ENCODE measurements at regions not wholly inside any gene's neighbourhood (a gene's known extent, or its start where the extent isn't known, plus 50 kb on each side); places are given as distances from the start of the nearest gene placed in this dataset.
"Not testable (repeated sequence)": the region's sequence is repeated elsewhere in the genome, so short reads cannot be mapped to it uniquely, and the experiment has no call there.

DNA sequence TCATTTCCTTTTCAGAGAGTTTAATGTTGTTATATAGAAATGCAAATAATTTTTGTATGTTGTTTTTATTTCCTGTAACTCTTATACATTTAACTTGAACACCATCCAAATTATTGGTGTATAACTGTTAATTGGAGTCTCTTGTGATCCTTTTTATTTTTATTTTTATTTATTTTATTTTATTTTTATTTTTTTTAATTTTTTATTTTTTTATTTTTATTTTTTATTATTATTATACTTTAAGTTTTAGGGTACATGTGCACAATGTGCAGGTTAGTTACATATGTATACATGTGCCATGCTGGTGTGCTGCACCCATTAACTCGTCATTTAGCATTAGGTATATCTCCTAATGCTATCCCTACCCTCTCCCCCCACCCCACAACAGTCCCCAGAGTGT lies 71.2 kb upstream of the LYPLAL1 start:
- H3K27ac ChIP-seq (ENCODE audit: low read length, poor library complexity, severe bottlenecking); H3K14ac ChIP-seq (ENCODE audit: low read length in 2 of 2); H3K23ac ChIP-seq (ENCODE audit: low read length in 2 of 2); H2BK12ac ChIP-seq (ENCODE audit: low read length in 2 of 2); H3K9ac ChIP-seq (ENCODE audit: low read length); H3K4me1 ChIP-seq (ENCODE audit: control insufficient read depth, insufficient read depth, low read depth, low read length); H3K9me3 ChIP-seq (ENCODE audit: control insufficient read depth, low read length); H2AFZ ChIP-seq (ENCODE audit: low read depth, low read length); H2BK15ac ChIP-seq (ENCODE audit: low read depth, poor library complexity, severe bottlenecking); H3K4me2 ChIP-seq (ENCODE audit: low read length, poor library complexity, severe bottlenecking); H2BK120ac ChIP-seq (ENCODE audit: low read depth, low read length); H3K4me3 ChIP-seq (ENCODE audit: insufficient read depth in 1 of 2, low read depth in 1 of 2, low read length in 2 of 2); H4K91ac ChIP-seq (ENCODE audit: low read length); H3K4ac ChIP-seq (ENCODE audit: low read depth in 1 of 2, low read length in 2 of 2); H3K18ac ChIP-seq (ENCODE audit: low read depth in 1 of 2, low read length in 2 of 2); H3K79me1 ChIP-seq (replicated peaks; ENCODE audit: low read length, poor library complexity, severe bottlenecking); H4K8ac ChIP-seq (ENCODE audit: low read length); DNase-seq; H2AK5ac ChIP-seq (ENCODE audit: low read length, severe bottlenecking); H3K36me3 ChIP-seq (ENCODE audit: control insufficient read depth in 1 of 2, insufficient read depth in 2 of 2, low read depth in 1 of 2, low read length in 2 of 2); H2BK5ac ChIP-seq (ENCODE audit: low read depth, low read length, poor library complexity, severe bottlenecking); H3K27me3 ChIP-seq (ENCODE audit: control insufficient read depth in 1 of 2, insufficient read depth in 1 of 2, low read length in 2 of 2): not testable (repeated sequence)
- no CpG with 5 or more reads among the region's 1 CpG for WGBS

DNA sequence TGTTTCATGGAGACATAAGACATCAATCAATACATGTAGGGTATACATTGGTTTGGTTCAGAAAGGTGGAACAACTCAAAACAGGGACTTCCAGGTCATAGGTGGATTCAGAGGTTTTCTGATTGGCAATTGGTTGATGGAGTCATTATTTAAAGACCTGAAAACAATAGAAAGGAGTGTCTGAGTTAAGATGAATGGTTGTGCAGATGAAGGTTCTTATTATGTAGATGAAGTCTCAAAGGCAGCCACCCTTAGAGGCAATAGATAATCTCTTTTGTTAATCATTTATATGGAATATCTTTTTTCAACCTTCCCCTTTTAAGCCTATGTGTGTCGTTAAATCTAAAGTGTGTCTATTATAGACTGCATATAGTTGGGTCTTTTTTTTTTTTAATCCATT lies 67.8 kb upstream of the LYPLAL1 start:
- no peak for DNase-seq
- Histone ChIP-seq H2BK120ac (ENCODE audit: low read depth, low read length) (no peak overlapping the region), H2BK12ac (ENCODE audit: low read length in 2 of 2) (no peak overlapping the region), H4K8ac (ENCODE audit: low read length) (no peak overlapping the region), H2BK15ac (ENCODE audit: low read depth, poor library complexity, severe bottlenecking) (no peak overlapping the region), H3K27me3 (ENCODE audit: control insufficient read depth in 1 of 2, insufficient read depth in 1 of 2, low read length in 2 of 2) (no peaks in the 10 kb centered on the region), H4K91ac (ENCODE audit: low read length) (no peak overlapping the region), H2AFZ (ENCODE audit: low read depth, low read length) (no peak overlapping the region), H3K36me3 (ENCODE audit: control insufficient read depth in 1 of 2, insufficient read depth in 2 of 2, low read depth in 1 of 2, low read length in 2 of 2) (no peaks in the 10 kb centered on the region), H3K4me3 (ENCODE audit: insufficient read depth in 1 of 2, low read depth in 1 of 2, low read length in 2 of 2) (no peak overlapping the region), H3K9me3 (ENCODE audit: control insufficient read depth, low read length) (no peaks in the 10 kb centered on the region), H3K4me1 (ENCODE audit: control insufficient read depth, insufficient read depth, low read depth, low read length) (no peaks in the 10 kb centered on the region), H3K14ac (ENCODE audit: low read length in 2 of 2) (no peak overlapping the region), H3K4ac (ENCODE audit: low read depth in 1 of 2, low read length in 2 of 2) (no peak overlapping the region), H3K4me2 (ENCODE audit: low read length, poor library complexity, severe bottlenecking) (no peak overlapping the region), H2BK5ac (ENCODE audit: low read depth, low read length, poor library complexity, severe bottlenecking) (no peak overlapping the region), H3K18ac (ENCODE audit: low read depth in 1 of 2, low read length in 2 of 2) (no peak overlapping the region), H3K79me1 (replicated peaks; ENCODE audit: low read length, poor library complexity, severe bottlenecking) (no peaks in the 10 kb centered on the region), H3K23ac (ENCODE audit: low read length in 2 of 2) (no peak overlapping the region), H2AK5ac (ENCODE audit: low read length, severe bottlenecking) (no peak overlapping the region), H3K9ac (ENCODE audit: low read length) (no peak overlapping the region), H3K27ac (ENCODE audit: low read length, poor library complexity, severe bottlenecking) (no peak overlapping the region)
- no CpG with 5 or more reads among the region's 1 CpG for WGBS

DNA sequence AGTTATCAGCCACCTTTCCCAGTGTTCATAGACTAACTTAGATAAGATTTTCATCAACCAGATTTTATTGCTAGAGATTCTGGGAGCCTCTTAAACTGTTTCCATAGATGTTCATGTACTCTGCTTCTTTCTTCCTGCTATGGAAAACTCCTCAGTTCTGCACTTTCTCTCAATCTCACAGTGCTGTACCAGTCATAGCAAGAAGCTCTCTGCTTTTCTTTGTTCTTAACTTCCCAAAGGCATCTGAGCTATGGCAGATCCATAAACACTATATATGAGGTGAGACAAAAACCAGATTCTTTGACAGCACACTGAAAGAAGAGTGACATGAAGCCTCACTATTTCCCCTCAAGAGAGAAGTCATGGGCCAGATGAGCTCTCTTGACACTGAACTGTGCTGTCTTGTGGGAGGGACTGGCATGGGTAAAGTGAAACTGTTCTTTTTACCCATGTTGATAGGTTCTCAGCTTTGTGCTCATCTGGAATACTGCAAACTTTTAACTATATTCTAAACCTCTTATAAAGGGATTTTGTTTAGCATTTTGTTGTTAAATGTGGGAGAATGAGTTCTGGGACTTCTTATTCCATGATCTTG lies 64.2 kb upstream of the LYPLAL1 start:
- peaks cover 6% of the 10 kb centered on the region for H3K9me3 ChIP-seq (ENCODE audit: control insufficient read depth, low read length)
- no peaks in the 10 kb centered on the region for H3K4me1 ChIP-seq (ENCODE audit: control insufficient read depth, insufficient read depth, low read depth, low read length)
- no peak overlapping the region for H2AK5ac ChIP-seq (ENCODE audit: low read length, severe bottlenecking)
- no peak overlapping the region for H3K23ac ChIP-seq (ENCODE audit: low read length in 2 of 2)
- H3K14ac ChIP-seq (ENCODE audit: low read length in 2 of 2) = no peak overlapping the region
- no peaks in the 10 kb centered on the region for H3K79me1 ChIP-seq (replicated peaks; ENCODE audit: low read length, poor library complexity, severe bottlenecking)
- no peak overlapping the region for H2BK12ac ChIP-seq (ENCODE audit: low read length in 2 of 2)
- H3K27me3 ChIP-seq (ENCODE audit: control insufficient read depth in 1 of 2, insufficient read depth in 1 of 2, low read length in 2 of 2) = no peaks in the 10 kb centered on the region
- no peak overlapping the region for H4K8ac ChIP-seq (ENCODE audit: low read length)
- H4K91ac ChIP-seq (ENCODE audit: low read length) = no peak overlapping the region
- H2AFZ ChIP-seq (ENCODE audit: low read depth, low read length) = no peak overlapping the region
- H2BK5ac ChIP-seq (ENCODE audit: low read depth, low read length, poor library complexity, severe bottlenecking) = no peak overlapping the region
- no peak overlapping the region for H3K18ac ChIP-seq (ENCODE audit: low read depth in 1 of 2, low read length in 2 of 2)
- H2BK15ac ChIP-seq (ENCODE audit: low read depth, poor library complexity, severe bottlenecking) = no peak overlapping the region
- H3K36me3 ChIP-seq (ENCODE audit: control insufficient read depth in 1 of 2, insufficient read depth in 2 of 2, low read depth in 1 of 2, low read length in 2 of 2) = no peaks in the 10 kb centered on the region
- DNase-seq = no peak
- H2BK120ac ChIP-seq (ENCODE audit: low read depth, low read length) = no peak overlapping the region
- H3K4ac ChIP-seq (ENCODE audit: low read depth in 1 of 2, low read length in 2 of 2) = no peak overlapping the region
- no peak overlapping the region for H3K9ac ChIP-seq (ENCODE audit: low read length)
- no peak overlapping the region for H3K4me2 ChIP-seq (ENCODE audit: low read length, poor library complexity, severe bottlenecking)
- no peak overlapping the region for H3K27ac ChIP-seq (ENCODE audit: low read length, poor library complexity, severe bottlenecking)
- no peak overlapping the region for H3K4me3 ChIP-seq (ENCODE audit: insufficient read depth in 1 of 2, low read depth in 1 of 2, low read length in 2 of 2)

DNA sequence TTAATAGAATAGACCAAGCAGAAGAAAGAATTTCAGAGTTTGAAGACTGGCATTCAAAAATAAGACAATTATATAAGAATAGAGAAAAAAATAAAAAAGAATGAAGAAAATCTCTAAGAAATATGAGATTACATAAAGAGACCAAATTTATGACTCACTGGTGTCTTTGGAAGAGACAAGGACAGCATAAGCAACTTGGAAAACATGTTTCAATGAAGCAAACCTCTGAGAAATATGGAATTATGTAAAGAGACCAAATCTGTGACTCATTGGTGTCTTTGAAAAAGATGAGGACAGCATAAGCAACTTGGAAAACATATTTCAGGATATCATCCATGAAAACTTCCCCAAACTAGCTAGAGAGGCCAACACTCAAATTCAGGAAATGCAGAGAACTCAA lies 60.4 kb upstream of the LYPLAL1 start:
- H3K79me1 ChIP-seq (replicated peaks; ENCODE audit: low read length, poor library complexity, severe bottlenecking) = no peaks in the 10 kb centered on the region
- H3K4me2 ChIP-seq (ENCODE audit: low read length, poor library complexity, severe bottlenecking) = no peak overlapping the region
- H3K27me3 ChIP-seq (ENCODE audit: control insufficient read depth in 1 of 2, insufficient read depth in 1 of 2, low read length in 2 of 2) = no peaks in the 10 kb centered on the region
- no peak overlapping the region for H3K14ac ChIP-seq (ENCODE audit: low read length in 2 of 2)
- H4K8ac ChIP-seq (ENCODE audit: low read length) = no peak overlapping the region
- no peak overlapping the region for H3K27ac ChIP-seq (ENCODE audit: low read length, poor library complexity, severe bottlenecking)
- H2AFZ ChIP-seq (ENCODE audit: low read depth, low read length) = no peak overlapping the region
- H3K4ac ChIP-seq (ENCODE audit: low read depth in 1 of 2, low read length in 2 of 2) = no peak overlapping the region
- no peak overlapping the region for H4K91ac ChIP-seq (ENCODE audit: low read length)
- H3K4me1 ChIP-seq (ENCODE audit: control insufficient read depth, insufficient read depth, low read depth, low read length) = no peaks in the 10 kb centered on the region
- no peak overlapping the region for H2BK12ac ChIP-seq (ENCODE audit: low read length in 2 of 2)
- H3K9ac ChIP-seq (ENCODE audit: low read length) = no peak overlapping the region
- no peak overlapping the region for H3K4me3 ChIP-seq (ENCODE audit: insufficient read depth in 1 of 2, low read depth in 1 of 2, low read length in 2 of 2)
- H2BK15ac ChIP-seq (ENCODE audit: low read depth, poor library complexity, severe bottlenecking) = no peak overlapping the region
- no peak for DNase-seq
- no peaks in the 10 kb centered on the region for H3K36me3 ChIP-seq (ENCODE audit: control insufficient read depth in 1 of 2, insufficient read depth in 2 of 2, low read depth in 1 of 2, low read length in 2 of 2)
- no peak overlapping the region for H2BK120ac ChIP-seq (ENCODE audit: low read depth, low read length)
- H3K18ac ChIP-seq (ENCODE audit: low read depth in 1 of 2, low read length in 2 of 2) = no peak overlapping the region
- no peak overlapping the region for H2AK5ac ChIP-seq (ENCODE audit: low read length, severe bottlenecking)
- H3K23ac ChIP-seq (ENCODE audit: low read length in 2 of 2) = no peak overlapping the region
- H2BK5ac ChIP-seq (ENCODE audit: low read depth, low read length, poor library complexity, severe bottlenecking) = no peak overlapping the region
- peaks cover 6% of the 10 kb centered on the region for H3K9me3 ChIP-seq (ENCODE audit: control insufficient read depth, low read length)

Data from mesenchymal stem cell (in vitro differentiated cells and primary cell).